Erythroblast (primary cell): ENCODE measurements at regions not wholly inside any gene's neighbourhood (a gene's known extent, or its start where the extent isn't known, plus 50 kb on each side); places are given as distances from the start of the nearest gene placed in this dataset.

Experiments
- GATA1 ChIP-seq: IDR thresholded peaks from 2 replicates; pipeline ENCODE4 v1.6.1; 2011; ENCODE audit warnings: low read depth, mild to moderate bottlenecking, control low read depth, low read length, moderate library complexity
- POLR2A ChIP-seq: IDR thresholded peaks from 2 replicates; pipeline ENCODE4 v1.6.1; 2011; ENCODE audit warnings: mild to moderate bottlenecking, low read length

- no peak for TF ChIP-seq POLR2A
- no peak for TF ChIP-seq GATA1
These were observed 365.2 kb upstream of the ZMIZ1 start for GRCh38 chr10:78703593-78703992.
